ENCODE measurements at regions not wholly inside any gene's neighbourhood (a gene's known extent, or its start where the extent isn't known, plus 50 kb on each side); places are given as distances from the start of the nearest gene placed in this dataset.

DNA sequence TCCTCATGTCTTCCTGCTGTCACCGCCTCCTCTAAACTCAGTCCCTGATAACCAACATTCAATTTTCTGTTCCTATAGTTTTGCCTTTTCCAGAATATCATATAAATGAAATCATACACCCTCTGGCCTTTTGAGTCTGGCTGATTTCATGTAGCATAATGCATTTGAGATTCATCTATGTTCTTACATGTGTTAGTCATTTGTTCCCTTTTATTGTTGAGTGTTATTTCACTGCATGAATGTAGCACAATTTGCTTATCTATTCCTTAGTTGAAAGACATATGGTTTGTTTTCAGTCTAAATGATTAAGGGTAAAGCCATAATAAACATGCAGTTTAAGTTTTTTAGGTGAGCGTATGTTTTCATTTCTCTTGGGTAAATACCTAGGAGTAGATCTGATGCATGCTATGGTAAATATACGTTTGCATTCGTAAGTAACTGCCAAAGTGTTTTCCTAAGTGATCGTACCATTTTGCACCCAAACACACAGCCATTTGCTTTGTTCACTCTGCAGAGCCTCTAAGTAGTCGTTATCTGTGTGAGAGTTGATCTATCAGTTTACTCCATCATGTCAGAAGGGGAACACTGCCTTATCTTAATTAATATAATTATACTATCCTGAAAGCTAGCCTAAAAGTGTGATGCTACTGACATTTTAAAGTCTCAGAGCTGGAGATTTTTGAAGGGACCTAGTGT is 460.8 kb downstream of the DMAC1 start:
- TF ChIP-seq CTCF (IDR thresholded peaks at IDR 0.05) (no peak), CHD2 (IDR thresholded peaks at IDR 0.05; ENCODE audit: low read length, partially characterized antibody) (peak; percentile 45), YY1 (IDR thresholded peaks at IDR 0.05; ENCODE audit: low read depth) (no peak), ZBTB33 (IDR thresholded peaks at IDR 0.05; ENCODE audit: borderline replicate concordance, low read depth) (no peak), GABPA (IDR thresholded peaks at IDR 0.05; ENCODE audit: low read depth) (no peak)

Data from SK-N-SH (cell line).